H1 (cell line): ENCODE measurements at regions not wholly inside any gene's neighbourhood (a gene's known extent, or its start where the extent isn't known, plus 50 kb on each side); places are given as distances from the start of the nearest gene placed in this dataset.
A peak's percentile ranks its signal among the peaks of the same experiment; 100 is the strongest.

Experiments used
- CTCF ChIA-PET: fragments of 300-600 bp; sonication (Branson Sonifier 250); formaldehyde crosslinking; loops from one replicate; lab custom pipeline; 2021; ENCODE audit not compliant: partially characterized antibody; lab: Charles Lee
- POLR2A ChIA-PET: fragments of 300-600 bp; sonication (Branson Sonifier 250); formaldehyde crosslinking; loops from one replicate; lab custom pipeline; 2021; ENCODE audit warnings: inconsistent platforms; ENCODE audit not compliant: partially characterized antibody; lab: Charles Lee
- DNase-seq, 2 experiments: peaks; one replicate each; pipeline versions ENCODE4 v3.0.0 to v3.0.0-alpha.2; 2010 to 2022; ENCODE audit warnings: low spot score in 2 of 2, low read depth in 1 of 2, mixed read lengths in 1 of 2
- FAIRE-seq: peaks from 2 replicates; lab custom pipeline; 2011; peaks lifted over from hg19 to GRCh38; lab: Jason Lieb, UNC
- H2AFZ ChIP-seq: 2 replicates; pipeline ENCODE4 v1.8.1; 2012; ENCODE audit warnings: low read length, inconsistent platforms
- H2AK5ac ChIP-seq: 2 replicates; pipeline ENCODE4 v1.6.1; 2013; ENCODE audit warnings: low read depth, low read length
- H2BK120ac ChIP-seq: replicated peaks from 2 replicates; pipeline ENCODE3; 2013; ENCODE audit warnings: low read depth, low read length, inconsistent platforms
- H2BK12ac ChIP-seq: 2 replicates; pipeline ENCODE4 v1.6.1; 2013; ENCODE audit warnings: low read depth, low read length
- H2BK15ac ChIP-seq: 2 replicates; pipeline ENCODE4 v1.6.1; 2013; ENCODE audit warnings: low read length
- H2BK20ac ChIP-seq: 2 replicates; pipeline ENCODE4 v1.6.1; 2013; ENCODE audit warnings: low read length
- H2BK5ac ChIP-seq: 2 replicates; pipeline ENCODE4 v1.6.1; 2013; ENCODE audit warnings: low read depth, low read length
- H3K14ac ChIP-seq: 2 replicates; pipeline ENCODE4 v1.6.1; 2013; ENCODE audit warnings: inconsistent platforms; ENCODE audit not compliant: insufficient read length
- H3K18ac ChIP-seq: 2 replicates; pipeline ENCODE4 v1.6.1; 2013; ENCODE audit warnings: low read length; ENCODE audit errors: extremely low read depth
- H3K23ac ChIP-seq: 2 replicates; pipeline ENCODE4 v1.6.1; 2013; ENCODE audit warnings: inconsistent platforms; ENCODE audit not compliant: insufficient read length
- H3K23me2 ChIP-seq: 2 replicates; pipeline ENCODE4 v1.6.1; 2013; ENCODE audit warnings: low read depth, low read length
- H3K27ac ChIP-seq: 2 replicates; pipeline ENCODE4 v1.6.1; 2011; ENCODE audit warnings: low read depth, low read length, inconsistent platforms
- H3K27me3 ChIP-seq, 4 experiments: replicated peaks in 1 of 4; 1 replicate in 1 of 4; 2 replicates in 3 of 4; pipeline versions ENCODE4 v1.6.1 to v1.8.1; 2011 to 2013; ENCODE audit warnings: low read length in 3 of 4, mild to moderate bottlenecking in 3 of 4, inconsistent platforms in 2 of 4, mixed read lengths in 2 of 4, moderate library complexity in 1 of 4; ENCODE audit not compliant: control insufficient read depth in 3 of 4, insufficient read depth in 3 of 4; ENCODE audit errors: extremely low read depth in 1 of 4
- H3K36me3 ChIP-seq, 4 experiments: 2 replicates each; pipeline versions ENCODE4 v1.6.1 to v1.8.1; 2011 to 2013; ENCODE audit warnings: mild to moderate bottlenecking in 4 of 4, low read length in 3 of 4, moderate library complexity in 2 of 4, control low read depth in 1 of 4, inconsistent platforms in 1 of 4; ENCODE audit not compliant: insufficient read depth in 4 of 4, control insufficient read depth in 2 of 4
- H3K4ac ChIP-seq: replicated peaks from 2 replicates; pipeline ENCODE3; 2013; ENCODE audit warnings: low read length, low read depth, mixed read lengths, inconsistent platforms; ENCODE audit not compliant: insufficient read length
- H3K4me1 ChIP-seq, 4 experiments: replicated peaks in 1 of 4; 1 replicate in 1 of 4; 2 replicates in 3 of 4; pipeline versions ENCODE4 v1.6.1 to v1.8.1; 2011 to 2013; ENCODE audit warnings: low read length in 3 of 4, inconsistent platforms in 2 of 4, mixed read lengths in 1 of 4; ENCODE audit not compliant: insufficient read depth in 4 of 4, control insufficient read depth in 3 of 4
- H3K4me2 ChIP-seq, 2 experiments: 2 replicates each; pipeline versions ENCODE4 v1.6.1 to v1.8.1; 2011 to 2013; ENCODE audit warnings: low read depth in 2 of 2, low read length in 2 of 2, control low read depth in 1 of 2, inconsistent platforms in 1 of 2, mild to moderate bottlenecking in 1 of 2; ENCODE audit not compliant: insufficient read depth in 1 of 2
- H3K4me3 ChIP-seq, 4 experiments: fragments of 200-600, 300-600 bp in 1 of 4; sonication (generic), shearing (Covaris generic), sonication (Bioruptor Twin) in 1 of 4; 2 replicates each; pipeline versions ENCODE4 v1.5.1 to v1.8.1; 2011 to 2016; ENCODE audit warnings: low read length in 4 of 4, low read depth in 3 of 4, control low read depth in 2 of 4, inconsistent platforms in 2 of 4, mild to moderate bottlenecking in 2 of 4, mixed read lengths in 1 of 4, moderate library complexity in 1 of 4; ENCODE audit not compliant: insufficient read depth in 2 of 4; ENCODE audit errors: extremely low read depth in 1 of 4
- H3K56ac ChIP-seq: replicated peaks from 2 replicates; pipeline ENCODE3; 2013; ENCODE audit warnings: low read depth, mild to moderate bottlenecking, mixed read lengths, low read length, inconsistent platforms; ENCODE audit not compliant: insufficient read length
- H3K79me1 ChIP-seq: 2 replicates; pipeline ENCODE4 v1.6.1; 2013; ENCODE audit warnings: low read depth, low read length, control low read depth
- H3K79me2 ChIP-seq, 2 experiments: 2 replicates each; pipeline versions ENCODE4 v1.6.1 to v1.8.1; 2012 to 2013; ENCODE audit warnings: low read length in 2 of 2, mild to moderate bottlenecking in 2 of 2, inconsistent platforms in 1 of 2; ENCODE audit not compliant: insufficient read depth in 2 of 2, control insufficient read depth in 1 of 2
- H3K9ac ChIP-seq, 4 experiments: replicated peaks in 1 of 4; 1 replicate in 1 of 4; 2 replicates in 3 of 4; pipeline versions ENCODE4 v1.6.1 to v1.8.1; 2011 to 2013; ENCODE audit warnings: low read depth in 3 of 4, low read length in 3 of 4, control low read depth in 2 of 4, mild to moderate bottlenecking in 2 of 4, moderate library complexity in 2 of 4, inconsistent platforms in 1 of 4; ENCODE audit errors: extremely low read depth in 1 of 4
- H3K9me3 ChIP-seq, 2 experiments: 2 replicates each; pipeline versions ENCODE4 v1.6.1 to v1.8.1; 2012 to 2013; ENCODE audit warnings: mild to moderate bottlenecking in 2 of 2, moderate library complexity in 2 of 2, control low read depth in 1 of 2, inconsistent platforms in 1 of 2, low read depth in 1 of 2, low read length in 1 of 2, mixed read lengths in 1 of 2; ENCODE audit not compliant: insufficient read depth in 2 of 2
- H4K20me1 ChIP-seq, 2 experiments: replicated peaks in 1 of 2; 2 replicates each; pipeline versions ENCODE3 to v1.8.1; 2011 to 2013; ENCODE audit warnings: inconsistent platforms in 2 of 2, low read length in 2 of 2, mild to moderate bottlenecking in 1 of 2; ENCODE audit not compliant: insufficient read depth in 2 of 2, control insufficient read depth in 1 of 2
- H4K5ac ChIP-seq: 2 replicates; pipeline ENCODE4 v1.6.1; 2013; ENCODE audit warnings: low read length, low read depth, mixed read lengths, inconsistent platforms; ENCODE audit not compliant: insufficient read length
- H4K8ac ChIP-seq: 2 replicates; pipeline ENCODE4 v1.8.0; 2013; ENCODE audit warnings: mild to moderate bottlenecking, moderate library complexity, low read length, inconsistent platforms; ENCODE audit not compliant: insufficient read depth; ENCODE audit errors: extremely low read depth
- H4K91ac ChIP-seq: replicated peaks from 2 replicates; pipeline ENCODE3; 2013; ENCODE audit warnings: low read length, mixed read lengths, inconsistent platforms; ENCODE audit not compliant: insufficient read length
- BRCA1 ChIP-seq: IDR thresholded peaks from 2 replicates; pipeline ENCODE4 v1.6.1; 2012; ENCODE audit warnings: low read depth, low read length, improper control_type of control experiment
- CBX8 ChIP-seq: fragments of 300-800, 300-1000 bp; sonication (generic); IDR thresholded peaks from 2 replicates; pipeline ENCODE4 v1.7.1; 2016; ENCODE audit warnings: low read depth, low read length, borderline replicate concordance
- CHD2 ChIP-seq: IDR thresholded peaks from 2 replicates; pipeline ENCODE4 v1.6.1; 2012; ENCODE audit warnings: low read length, improper control_type of control experiment
- FOSL1 ChIP-seq: IDR thresholded peaks from 2 replicates; pipeline ENCODE4 v1.6.1; 2011; ENCODE audit warnings: mild to moderate bottlenecking, low read depth, low read length, moderate library complexity; ENCODE audit not compliant: insufficient read depth
- GTF2F1 ChIP-seq: IDR thresholded peaks from 2 replicates; pipeline ENCODE4 v1.6.1; 2012; ENCODE audit warnings: low read depth, low read length, improper control_type of control experiment, borderline replicate concordance
- JUND ChIP-seq: IDR thresholded peaks from 2 replicates; pipeline ENCODE4 v1.6.1; 2011; ENCODE audit warnings: mild to moderate bottlenecking, improper control_type of control experiment, low read length
- NRF1 ChIP-seq: IDR thresholded peaks from 2 replicates; pipeline ENCODE4 v1.6.1; 2011; ENCODE audit warnings: mild to moderate bottlenecking, low read depth, low read length, improper control_type of control experiment
- POLR2A ChIP-seq, 2 experiments: IDR thresholded peaks; 1 replicate in 1 of 2; 2 replicates in 1 of 2; pipeline ENCODE4 v1.6.1; 2011; ENCODE audit warnings: low read depth in 2 of 2, low read length in 2 of 2, mild to moderate bottlenecking in 2 of 2; ENCODE audit errors: control extremely low read depth in 1 of 2
- SP2 ChIP-seq: IDR thresholded peaks from 2 replicates; pipeline ENCODE4 v1.6.1; 2012; ENCODE audit warnings: mild to moderate bottlenecking, low read length, inconsistent platforms
- WGBS, 2 experiments: shearing (Covaris generic) in 1 of 2; methylation state at CpG; one replicate each; pipeline versions ENCODE4 v1.1.6 to v1.1.7; 2013 to 2015; ENCODE audit warnings: low lambda C conversion rate in 2 of 2, mixed read lengths in 2 of 2, inconsistent platforms in 1 of 2, low coverage in 1 of 2, missing lambda C conversion rate in 1 of 2; ENCODE audit not compliant: insufficient replicate concordance in 2 of 2, insufficient coverage in 1 of 2, insufficient read length in 1 of 2; ENCODE audit errors: extremely low coverage in 1 of 2, missing lambda C conversion rate in 1 of 2; 5-methylcytosine and 5-hydroxymethylcytosine counted together

DNA sequence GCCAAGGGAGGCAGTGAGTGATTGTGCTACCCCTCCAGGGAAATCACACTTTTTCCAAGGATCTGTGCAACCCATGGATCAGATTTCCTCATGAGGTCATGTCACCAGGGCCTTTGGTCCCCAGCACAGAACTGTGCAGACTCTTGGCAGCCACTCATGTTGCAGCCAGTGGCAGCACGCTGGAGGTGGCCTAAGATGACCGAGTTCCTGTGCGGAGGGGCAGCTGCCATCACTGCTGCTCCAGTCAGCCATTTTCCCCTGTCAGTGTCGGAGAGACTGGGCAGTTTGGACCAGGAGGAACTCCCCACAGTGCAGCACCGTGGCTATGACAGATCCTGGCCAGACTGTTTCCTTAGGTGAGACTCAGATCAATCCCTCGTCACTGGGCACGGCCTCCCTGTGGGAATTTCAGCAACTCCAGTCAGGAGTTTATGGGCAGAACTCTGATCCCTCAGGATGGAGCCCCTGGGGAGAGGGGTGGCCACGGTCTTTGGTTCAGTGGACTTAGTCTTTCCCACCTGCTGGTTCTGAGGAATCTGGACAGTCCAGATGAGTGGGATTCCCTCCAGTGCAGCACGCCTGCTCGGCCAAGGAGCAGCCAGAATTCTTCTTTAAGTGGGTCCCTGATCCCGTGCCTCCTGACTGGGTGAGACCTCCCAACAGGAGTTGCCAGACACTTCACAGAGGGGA is 194.6 kb upstream of the CARD18 start:
- Histone ChIP-seq H2BK5ac (no peak overlapping the region), H2BK20ac (no peak overlapping the region), H3K79me2 (no peaks in the 10 kb centered on the region), H3K4me2 (no peak overlapping the region), H3K27me3 (no peaks in the 10 kb centered on the region), H4K20me1 (no peaks in the 10 kb centered on the region), H4K5ac (no peak overlapping the region), H3K79me1 (no peaks in the 10 kb centered on the region), H3K18ac (no peak overlapping the region), H2AK5ac (no peak overlapping the region), H3K4me1 (no peaks in the 10 kb centered on the region), H2BK120ac (no peak overlapping the region), H2AFZ (peak overlapping the region; percentile 67; the same call in 1 of the 2 replicates), H3K23ac (no peak overlapping the region), H3K56ac (no peak overlapping the region), H3K36me3 (no peaks in the 10 kb centered on the region), H3K9ac (no peak overlapping the region)
- 94% methylated on average over 11 of the region's 11 CpGs; no CpG with 5 or more reads in 1 of the 2 experiments for WGBS, 2 experiments
- POLR2A ChIA-PET, result no interaction called here
- DNase-seq, result no peak
- TF ChIP-seq FOSL1 (no peak), NRF1 (no peak), POLR2A (IDR thresholded peaks at IDR 0.05; ENCODE audit: control extremely low read depth in 1 of 2, low read depth in 2 of 2, low read length in 2 of 2) (no peak), SP2 (no peak), CBX8 (no peak), JUND (no peak), BRCA1 (no peak), CHD2 (no peak), GTF2F1 (no peak)
- TF ChIP-seq, all 59 proteins: peak for 0
- Histone ChIP-seq H4K8ac (no peak overlapping the region; the same call in 1 of the 2 replicates), H3K9me3 (peaks cover 3 to 4% of the 10 kb centered on the region in 2 experiments; a peak in 1 of 4 replicates), H3K23me2 (no peaks in the 10 kb centered on the region), H4K91ac (no peak overlapping the region), H3K4me3 (no peak overlapping the region), H3K4ac (no peak overlapping the region), H2BK12ac (no peak overlapping the region), H2BK15ac (no peak overlapping the region), H3K27ac (no peak overlapping the region), H3K14ac (no peak overlapping the region)
- CTCF ChIA-PET, result interaction anchor here (0.8 kb wide), 1 partner anchor 9 kb away, joined by 3 read pairs; no protein-coding TSS in a partner anchor
- no peak for FAIRE-seq
